ENCODE measurements at regions not wholly inside any gene's neighbourhood (a gene's known extent, or its start where the extent isn't known, plus 50 kb on each side); places are given as distances from the start of the nearest gene placed in this dataset.
"Not testable (repeated sequence)": the region's sequence is repeated elsewhere in the genome, so short reads cannot be mapped to it uniquely, and the experiment has no call there.

DNA sequence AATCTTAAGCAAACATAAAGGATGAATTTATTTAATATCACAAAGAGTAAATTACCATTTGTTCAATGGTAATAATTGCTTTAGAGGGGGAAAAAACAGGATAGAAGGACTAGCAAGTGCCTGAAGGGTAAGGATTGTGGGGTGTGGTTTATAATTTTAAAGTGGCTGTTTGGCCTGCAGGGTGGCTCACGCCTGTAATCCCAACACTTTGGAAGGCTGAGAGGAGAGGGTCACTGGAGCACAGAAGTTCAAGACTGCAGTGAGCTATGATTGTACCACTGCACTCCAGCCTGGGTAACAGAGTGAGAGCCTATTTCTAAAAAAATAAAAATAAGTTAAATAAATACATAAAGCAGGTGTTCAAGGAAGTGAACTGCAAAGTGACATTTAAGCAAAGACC lies 199.9 kb upstream of the AHR start:
- no peak for TF ChIP-seq POLR2A (IDR thresholded peaks at IDR 0.05)
- TF ChIP-seq, protein P1, sequence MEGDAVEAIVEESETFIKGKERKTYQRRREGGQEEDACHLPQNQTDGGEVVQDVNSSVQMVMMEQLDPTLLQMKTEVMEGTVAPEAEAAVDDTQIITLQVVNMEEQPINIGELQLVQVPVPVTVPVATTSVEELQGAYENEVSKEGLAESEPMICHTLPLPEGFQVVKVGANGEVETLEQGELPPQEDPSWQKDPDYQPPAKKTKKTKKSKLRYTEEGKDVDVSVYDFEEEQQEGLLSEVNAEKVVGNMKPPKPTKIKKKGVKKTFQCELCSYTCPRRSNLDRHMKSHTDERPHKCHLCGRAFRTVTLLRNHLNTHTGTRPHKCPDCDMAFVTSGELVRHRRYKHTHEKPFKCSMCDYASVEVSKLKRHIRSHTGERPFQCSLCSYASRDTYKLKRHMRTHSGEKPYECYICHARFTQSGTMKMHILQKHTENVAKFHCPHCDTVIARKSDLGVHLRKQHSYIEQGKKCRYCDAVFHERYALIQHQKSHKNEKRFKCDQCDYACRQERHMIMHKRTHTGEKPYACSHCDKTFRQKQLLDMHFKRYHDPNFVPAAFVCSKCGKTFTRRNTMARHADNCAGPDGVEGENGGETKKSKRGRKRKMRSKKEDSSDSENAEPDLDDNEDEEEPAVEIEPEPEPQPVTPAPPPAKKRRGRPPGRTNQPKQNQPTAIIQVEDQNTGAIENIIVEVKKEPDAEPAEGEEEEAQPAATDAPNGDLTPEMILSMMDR (IDR thresholded peaks at IDR 0.05) = no peak
- WGBS, 2 donors = 34 to 35% methylated on average over 1 of the region's 1 CpG
- Histone ChIP-seq H3K27ac (peak overlapping the region; percentile 52 to 86 (median 75)), H3K9me3 (no peaks in the 10 kb centered on the region), H3K4me3 (replicated peaks in 1 of 3) (no peak overlapping the region), H3K36me3 (no peaks in the 10 kb centered on the region), H3K27me3 (no peaks in the 10 kb centered on the region), H3K4me1 (peaks cover 13 to 20% of the 10 kb centered on the region in 2 donors)
- intact Hi-C loops (cut with DNase I) = no loop called here
- peak; percentile 10 to 24 for DNase-seq

DNA sequence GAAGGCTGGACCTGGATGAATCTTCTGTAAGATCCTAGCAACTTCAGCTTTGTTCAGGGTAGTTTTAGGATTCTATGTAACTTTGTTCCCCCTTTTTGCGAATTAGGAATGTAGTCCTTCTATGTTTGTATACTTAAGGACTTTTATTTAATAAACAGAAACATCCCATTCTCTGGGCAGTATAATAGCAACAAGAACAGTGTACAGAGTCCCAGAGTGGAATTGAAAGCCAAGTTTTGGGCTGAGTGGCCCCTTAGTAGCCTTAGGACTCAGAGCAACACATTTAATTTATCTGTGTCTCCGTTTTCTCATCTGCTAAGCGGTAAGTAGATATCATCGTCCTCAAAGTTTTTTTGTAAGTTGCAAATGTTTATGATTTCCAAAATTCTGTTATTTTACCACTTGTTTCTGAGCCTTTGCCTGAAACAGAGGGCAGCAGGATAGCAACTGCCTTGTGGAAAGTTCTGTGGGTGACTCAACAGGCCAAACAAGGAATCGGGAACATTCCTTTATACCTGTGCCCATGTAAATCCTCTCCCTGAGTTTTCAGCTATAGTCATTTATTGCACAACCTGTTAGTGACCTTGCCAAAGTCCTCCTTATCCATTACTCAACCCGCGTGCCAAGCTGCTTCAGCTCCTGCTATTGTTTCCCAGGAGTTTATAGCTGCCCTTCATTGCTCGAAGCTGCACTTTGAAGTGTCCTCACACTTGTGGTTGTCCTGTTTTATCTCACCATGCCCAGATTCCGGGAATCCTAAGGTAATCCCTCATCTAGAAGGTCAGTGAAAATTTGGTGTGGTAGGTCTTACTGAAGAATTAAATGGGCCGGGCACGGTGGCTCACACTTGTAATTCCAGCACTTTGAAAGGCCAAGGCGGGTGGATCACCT lies 199.1 kb upstream of the AHR start:
- DNase-seq = peak; percentile 75
- H3K27ac ChIP-seq = peak overlapping the region; percentile 52 to 86 (median 75)
- 68 to 71% methylated on average over 12 of the region's 12 CpGs for WGBS, 2 donors

DNA sequence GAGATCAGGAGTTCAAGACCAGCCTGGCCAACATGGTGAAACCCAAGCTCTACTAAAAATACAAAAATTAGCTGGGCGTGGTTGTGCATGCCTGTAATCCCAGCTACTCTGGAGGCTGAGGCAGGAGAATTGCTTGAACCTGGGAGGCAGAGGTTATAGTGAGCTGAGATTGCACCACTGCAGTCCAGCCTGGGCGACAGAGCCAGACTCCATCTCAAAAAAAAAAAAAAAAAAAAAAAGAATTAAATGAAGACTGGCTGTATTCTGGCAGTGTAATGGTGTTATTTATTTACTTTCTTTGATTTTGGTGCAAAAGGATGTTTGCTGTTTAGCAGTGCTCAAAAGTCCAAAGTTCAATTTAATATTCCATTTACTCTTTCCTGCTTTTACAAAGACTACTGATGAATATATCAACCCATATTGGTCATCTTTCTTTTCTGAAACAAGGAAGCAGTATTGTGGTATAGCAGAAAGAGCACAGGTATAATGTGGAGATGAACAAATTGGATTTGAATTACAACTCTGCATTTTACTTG lies 198.4 kb upstream of the AHR start:
- H3K36me3 ChIP-seq; H3K9me3 ChIP-seq; H3K27me3 ChIP-seq; DNase-seq; H3K4me3 ChIP-seq (replicated peaks in 1 of 3); intact Hi-C loops (cut with DNase I): not testable (repeated sequence)
- Histone ChIP-seq H3K27ac (peak overlapping the region; percentile 14 to 75 (median 53)), H3K4me1 (peaks cover 13 to 20% of the 10 kb centered on the region in 2 donors)
- 98 to 100% methylated on average over 2 of the region's 2 CpGs for WGBS, 2 donors

More for the DNA sequence above, 199.1 kb upstream of the AHR start:
- H3K36me3 ChIP-seq = no peaks in the 10 kb centered on the region
- H3K27me3 ChIP-seq = no peaks in the 10 kb centered on the region
- TF ChIP-seq, protein P1 (IDR thresholded peaks at IDR 0.05) = no peak
- TF ChIP-seq POLR2A (IDR thresholded peaks at IDR 0.05) = no peak
- H3K4me1 ChIP-seq = peaks cover 13 to 20% of the 10 kb centered on the region in 2 donors
- no peaks in the 10 kb centered on the region for H3K9me3 ChIP-seq
- no peak overlapping the region for H3K4me3 ChIP-seq (replicated peaks in 1 of 3)
- intact Hi-C loops (cut with DNase I) = no loop called here

DNA sequence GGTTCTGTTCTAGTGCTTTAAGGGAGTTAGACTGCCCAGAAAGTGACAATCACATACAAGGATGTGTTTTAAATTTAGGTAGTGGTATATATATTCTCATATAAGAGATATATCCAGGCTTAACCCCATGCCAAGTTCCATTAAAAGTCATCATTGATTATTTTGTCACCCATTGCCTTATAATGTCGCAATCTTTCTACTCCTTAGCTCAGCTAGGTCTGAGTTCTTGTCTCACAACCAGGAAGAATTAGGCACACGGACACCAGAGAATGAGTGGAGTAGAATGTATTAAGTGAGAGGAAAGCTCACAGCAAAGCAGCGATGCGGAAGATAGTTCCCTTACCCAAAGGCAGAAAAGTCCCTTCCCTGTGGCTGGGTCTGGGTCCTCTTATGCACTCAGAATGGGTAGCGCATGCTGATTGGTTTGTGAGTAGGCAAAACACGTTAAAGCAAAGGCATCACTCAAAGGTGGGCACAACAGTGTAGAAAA lies 197.2 kb upstream of the AHR start:
- no peak for DNase-seq
- intact Hi-C loops (cut with DNase I) = no loop called here
- WGBS, 2 donors = 96 to 97% methylated on average over 6 of the region's 6 CpGs
- Histone ChIP-seq H3K27me3 (no peaks in the 10 kb centered on the region), H3K4me1 (peaks cover 13 to 20% of the 10 kb centered on the region in 2 donors), H3K36me3 (no peaks in the 10 kb centered on the region), H3K4me3 (replicated peaks in 1 of 3) (no peak overlapping the region), H3K9me3 (no peaks in the 10 kb centered on the region), H3K27ac (no peak overlapping the region)
- TF ChIP-seq, protein P1 (IDR thresholded peaks at IDR 0.05) = no peak
- no peak for TF ChIP-seq POLR2A (IDR thresholded peaks at IDR 0.05)

DNA sequence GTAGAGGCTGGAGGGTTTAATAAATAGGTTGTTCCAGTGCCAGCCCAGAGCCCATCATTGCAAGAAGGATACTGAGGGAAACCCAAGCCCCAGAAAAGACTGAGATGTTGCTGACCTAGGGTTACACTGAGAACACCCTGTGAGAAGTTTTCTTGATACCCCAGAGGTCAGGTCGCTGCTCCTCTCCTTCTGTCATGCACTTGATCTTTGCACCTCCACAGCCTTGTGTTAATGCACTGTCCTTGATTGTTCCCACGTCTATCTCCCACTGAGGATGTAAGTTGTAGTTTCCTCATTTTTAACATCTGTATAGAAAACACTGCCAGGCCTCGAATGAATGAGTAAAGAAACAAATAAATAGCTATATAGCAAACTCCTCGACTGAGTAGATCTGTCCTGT lies 195.3 kb upstream of the AHR start:
- intact Hi-C loops (cut with DNase I) = no loop called here
- WGBS, 2 donors = 63 to 69% methylated on average over 4 of the region's 4 CpGs
- TF ChIP-seq POLR2A (IDR thresholded peaks at IDR 0.05) = no peak
- TF ChIP-seq, protein P1 (IDR thresholded peaks at IDR 0.05) = no peak

More for the DNA sequence above, 195.3 kb upstream of the AHR start:
- Histone ChIP-seq H3K36me3 (no peaks in the 10 kb centered on the region), H3K9me3 (no peaks in the 10 kb centered on the region), H3K27me3 (no peaks in the 10 kb centered on the region), H3K4me3 (replicated peaks in 1 of 3) (no peak overlapping the region), H3K4me1 (peaks cover 7 to 18% of the 10 kb centered on the region in 2 donors), H3K27ac (no peak overlapping the region)
- no peak for DNase-seq

All from thyroid gland (tissue), 4 donors.